ENCODE measurements at regions not wholly inside any gene's neighbourhood (a gene's known extent, or its start where the extent isn't known, plus 50 kb on each side); places are given as distances from the start of the nearest gene placed in this dataset.

- peak; percentile 36 for DNase-seq
Observed at GRCh38 chr11:35077709-35078469, 61.1 kb upstream of the CD44 start.

- DNase-seq, result no peak
Observed at GRCh38 chr11:35078470-35078735, 60.6 kb upstream of the CD44 start.

GRCh38 chr11:35079611-35080010 is 59.4 kb upstream of the CD44 start:
- DNase-seq, result no peak

GRCh38 chr11:35082321-35083180 is 56.4 kb upstream of the CD44 start:
- peak; percentile 86 for DNase-seq

- DNase-seq, result no peak
Observed at GRCh38 chr11:35083181-35083430, 55.9 kb upstream of the CD44 start.

GRCh38 chr11:35083431-35084238 is 55.3 kb upstream of the CD44 start:
- no peak for DNase-seq

GRCh38 chr11:35084817-35085440 is 54.0 kb upstream of the CD44 start:
- no peak for DNase-seq

GRCh38 chr11:35085531-35086165 is 53.3 kb upstream of the CD44 start:
- no peak for DNase-seq

GRCh38 chr11:35087648-35088047 is 51.3 kb upstream of the CD44 start:
- peak; percentile 50 for DNase-seq

GRCh38 chr11:35088226-35088625 is 50.7 kb upstream of the CD44 start:
- DNase-seq, result no peak

GRCh38 chr11:35088676-35089075 is 50.3 kb upstream of the CD44 start:
- DNase-seq, result no peak
